Activated T-cell treated with anti-CD3 and anti-CD28 coated beads, Interleukin-2, amount 50 U/mL, for 24 hours (primary cell): ENCODE measurements at regions not wholly inside any gene's neighbourhood (a gene's known extent, or its start where the extent isn't known, plus 50 kb on each side); places are given as distances from the start of the nearest gene placed in this dataset.
"Not testable (repeated sequence)": the region's sequence is repeated elsewhere in the genome, so short reads cannot be mapped to it uniquely, and the experiment has no call there.

Source experiments
- DNase-seq: peaks from one replicate; pipeline ENCODE4 v3.0.0-alpha.2; 2020
- H3K27ac Mint-ChIP-seq: 2 replicates; pipeline ENCODE4 v1.8.0; 2020; ENCODE audit warnings: mild to moderate bottlenecking, mixed read lengths
- H3K27me3 Mint-ChIP-seq: 2 replicates; pipeline ENCODE4 v1.8.0; 2020; ENCODE audit warnings: mixed read lengths
- H3K36me3 Mint-ChIP-seq: 2 replicates; pipeline ENCODE4 v1.8.0; 2020; ENCODE audit warnings: low read depth, mixed read lengths
- H3K4me1 Mint-ChIP-seq: 2 replicates; pipeline ENCODE4 v1.8.0; 2020; ENCODE audit warnings: low read depth, mixed read lengths
- H3K4me3 Mint-ChIP-seq: 2 replicates; pipeline ENCODE4 v1.8.0; 2020; ENCODE audit warnings: mild to moderate bottlenecking, moderate library complexity, mixed read lengths
- H3K9me3 Mint-ChIP-seq: 2 replicates; pipeline ENCODE4 v1.8.0; 2020; ENCODE audit warnings: mixed read lengths

DNA sequence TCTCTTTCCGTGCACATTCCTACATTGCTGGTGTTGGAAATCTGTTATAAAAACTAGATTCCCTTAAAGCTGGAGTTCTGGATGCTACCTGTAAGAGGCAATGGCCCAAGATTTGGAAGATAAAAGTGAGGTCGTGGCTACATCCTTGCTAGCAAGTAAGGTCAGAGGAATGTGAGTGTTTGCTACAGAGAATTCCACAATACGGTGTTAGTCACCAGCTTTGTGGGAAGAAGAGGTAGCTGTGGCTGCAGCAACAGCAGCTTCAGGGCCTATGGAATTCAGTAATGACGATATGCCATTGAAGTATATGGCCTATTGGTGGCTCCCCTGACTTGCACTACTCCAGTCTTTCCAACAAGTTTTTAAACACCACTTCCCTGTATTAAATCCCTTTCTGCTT lies 227.7 kb upstream of the TMEM260 start:
- no peaks in the 10 kb centered on the region for H3K27me3 Mint-ChIP-seq

DNA sequence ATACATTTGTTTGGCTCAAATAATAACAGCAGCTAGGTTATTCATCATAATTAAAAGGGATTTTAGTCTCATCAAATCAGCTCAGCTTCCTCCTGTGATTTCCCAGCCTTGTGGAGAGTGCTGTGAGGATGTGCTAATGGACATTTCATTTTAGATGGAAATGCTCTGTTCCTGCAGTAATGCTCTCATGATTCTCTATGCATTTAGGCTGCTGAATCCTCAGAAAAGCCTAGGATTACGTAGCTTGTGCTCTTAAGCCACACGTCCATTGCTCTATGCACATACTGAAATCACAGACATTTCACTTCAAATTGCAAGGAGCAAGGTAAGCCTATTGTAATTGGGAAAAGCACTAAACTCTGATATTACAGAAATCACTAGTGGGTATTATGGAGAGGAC lies 226.6 kb upstream of the TMEM260 start:
- Mint-ChIP-seq H3K4me1 (no peaks in the 10 kb centered on the region), H3K9me3 (no peaks in the 10 kb centered on the region), H3K27ac (no peak overlapping the region), H3K36me3 (no peaks in the 10 kb centered on the region), H3K4me3 (no peak overlapping the region), H3K27me3 (no peaks in the 10 kb centered on the region)
- DNase-seq: no peak

More for the DNA sequence above, 227.7 kb upstream of the TMEM260 start:
- no peak overlapping the region for H3K4me3 Mint-ChIP-seq
- no peaks in the 10 kb centered on the region for H3K36me3 Mint-ChIP-seq
- H3K9me3 Mint-ChIP-seq: no peaks in the 10 kb centered on the region
- H3K4me1 Mint-ChIP-seq: no peaks in the 10 kb centered on the region
- no peak overlapping the region for H3K27ac Mint-ChIP-seq
- DNase-seq: no peak

DNA sequence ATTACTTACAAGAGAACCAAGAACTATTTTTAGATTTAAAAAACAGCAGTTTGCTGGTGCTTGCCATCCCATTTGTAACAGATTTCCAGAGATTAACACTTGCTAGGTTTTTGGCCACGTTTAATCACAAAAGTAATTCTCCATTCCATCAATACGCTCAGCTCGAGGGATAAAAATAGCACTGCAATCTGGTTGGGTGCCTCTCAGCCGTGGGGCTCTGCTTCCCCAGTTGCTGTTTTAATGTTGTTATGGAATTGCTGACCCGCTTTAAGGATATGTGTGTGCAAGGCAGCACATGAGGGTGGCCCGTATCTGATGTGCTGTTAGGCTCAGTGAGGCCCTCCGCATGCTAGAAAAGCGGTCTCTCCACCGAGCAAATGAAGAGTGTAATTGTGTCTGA lies 222.2 kb upstream of the TMEM260 start:
- Mint-ChIP-seq H3K9me3 (no peaks in the 10 kb centered on the region), H3K27me3 (no peaks in the 10 kb centered on the region), H3K4me3 (no peak overlapping the region), H3K36me3 (no peaks in the 10 kb centered on the region), H3K27ac (no peak overlapping the region), H3K4me1 (peaks cover 10% of the 10 kb centered on the region)
- DNase-seq: no peak

DNA sequence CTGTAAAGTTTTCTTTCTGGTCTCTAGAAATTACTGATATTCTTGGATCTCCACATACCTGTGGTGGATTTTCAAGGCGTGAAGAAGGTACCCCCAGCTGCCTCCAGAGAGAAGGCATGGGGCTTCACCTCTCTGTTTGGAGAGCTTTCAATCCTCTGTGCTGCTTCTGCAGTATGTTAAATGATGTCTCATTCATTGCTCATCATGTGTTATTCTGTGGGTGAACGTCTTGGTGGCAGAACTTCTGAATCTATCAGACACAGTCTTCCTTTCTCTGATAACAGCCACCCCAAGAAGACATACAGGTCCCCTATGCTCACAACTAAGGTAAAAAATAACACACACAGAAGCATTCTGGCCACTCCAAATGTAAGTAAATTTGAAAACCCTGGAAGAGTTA lies 221.3 kb upstream of the TMEM260 start:
- no peaks in the 10 kb centered on the region for H3K27me3 Mint-ChIP-seq
- peaks cover 10% of the 10 kb centered on the region for H3K4me1 Mint-ChIP-seq
- no peak overlapping the region for H3K4me3 Mint-ChIP-seq
- H3K9me3 Mint-ChIP-seq: no peaks in the 10 kb centered on the region
- DNase-seq: no peak
- H3K27ac Mint-ChIP-seq: no peak overlapping the region
- no peaks in the 10 kb centered on the region for H3K36me3 Mint-ChIP-seq

DNA sequence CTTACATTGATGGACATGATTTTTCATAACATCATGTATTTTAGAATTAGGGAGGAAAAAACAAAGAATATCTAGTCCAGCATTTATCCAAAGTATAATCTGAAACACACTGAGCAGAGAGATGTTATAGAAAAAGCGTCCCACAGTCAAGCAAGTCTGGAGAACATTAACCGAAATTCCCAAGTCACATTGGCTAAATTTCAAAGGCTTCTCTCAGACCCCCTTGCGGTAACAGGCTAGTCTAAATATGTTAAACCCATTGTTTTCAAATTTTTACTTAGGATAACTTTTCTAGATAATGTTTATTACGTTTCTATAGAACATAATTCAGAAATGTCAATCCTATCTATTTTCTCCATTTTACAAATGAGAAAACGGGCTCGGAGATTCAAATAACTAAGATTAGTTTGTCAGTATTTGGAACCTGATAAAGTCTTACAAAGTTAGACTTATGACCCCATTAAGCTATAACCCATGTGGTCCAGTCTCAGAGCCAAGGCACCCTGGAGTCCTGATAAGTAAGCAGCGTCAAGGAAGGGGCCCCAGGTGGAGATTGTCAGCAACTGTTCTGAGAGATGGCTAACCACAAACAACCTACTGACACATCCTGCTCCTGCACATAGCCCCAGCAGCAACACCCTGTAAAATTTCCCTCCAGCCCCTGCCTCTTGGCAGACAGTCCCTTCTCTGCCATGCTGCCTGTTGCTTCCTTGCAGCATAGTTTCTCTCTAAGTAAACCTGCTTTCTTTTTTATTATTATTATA lies 220.6 kb upstream of the TMEM260 start:
- no peak for DNase-seq
- Mint-ChIP-seq H3K36me3 (no peaks in the 10 kb centered on the region), H3K4me3 (no peak overlapping the region), H3K27me3 (peaks cover 2% of the 10 kb centered on the region), H3K4me1 (peaks cover 10% of the 10 kb centered on the region), H3K9me3 (no peaks in the 10 kb centered on the region), H3K27ac (no peak overlapping the region)

DNA sequence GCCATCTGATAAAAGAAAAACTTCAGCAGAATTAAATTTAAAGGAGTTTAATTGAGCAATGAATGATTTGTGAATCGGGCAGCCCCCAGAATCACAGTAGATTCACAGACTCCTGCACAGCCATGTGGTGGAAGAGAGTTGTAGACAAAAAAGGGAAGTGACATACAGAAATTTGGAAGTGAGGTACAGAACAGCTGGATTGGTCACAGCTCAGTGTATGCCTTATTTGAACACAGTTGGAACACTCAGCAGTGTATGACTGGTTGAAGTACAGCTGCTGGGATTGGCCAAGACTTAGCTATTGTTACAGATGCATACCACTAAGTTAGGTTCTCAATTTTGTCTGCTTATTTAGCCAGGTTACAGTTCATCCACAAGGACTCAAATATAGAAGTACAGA lies 213.9 kb upstream of the TMEM260 start:
- not testable (repeated sequence) for H3K27ac Mint-ChIP-seq, H3K27me3 Mint-ChIP-seq, H3K36me3 Mint-ChIP-seq, DNase-seq, H3K4me1 Mint-ChIP-seq, H3K4me3 Mint-ChIP-seq, H3K9me3 Mint-ChIP-seq

DNA sequence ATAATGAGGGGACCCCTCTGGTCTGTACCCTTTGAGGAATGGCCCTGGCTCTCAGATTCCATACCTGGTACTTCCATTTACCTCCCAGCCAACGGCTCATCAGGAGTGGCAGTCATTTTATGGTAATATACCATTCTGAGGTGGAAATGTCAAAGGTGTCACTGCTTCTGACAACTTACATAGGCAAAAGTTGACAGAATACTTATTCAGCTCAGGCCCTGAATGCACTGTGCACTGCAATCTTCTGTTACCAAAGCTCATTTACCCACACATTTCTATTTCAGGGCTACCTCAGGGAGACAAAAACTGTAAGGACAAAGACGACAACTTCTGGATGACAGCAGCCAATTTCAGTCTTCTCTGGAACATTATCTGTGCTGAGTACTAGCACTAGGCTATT lies 212.2 kb upstream of the TMEM260 start:
- Mint-ChIP-seq H3K36me3 (peaks cover 1% of the 10 kb centered on the region), H3K9me3 (peaks cover 12% of the 10 kb centered on the region), H3K4me3 (no peak overlapping the region), H3K27ac (no peak overlapping the region), H3K4me1 (no peaks in the 10 kb centered on the region), H3K27me3 (peaks cover 5% of the 10 kb centered on the region)
- DNase-seq: no peak

DNA sequence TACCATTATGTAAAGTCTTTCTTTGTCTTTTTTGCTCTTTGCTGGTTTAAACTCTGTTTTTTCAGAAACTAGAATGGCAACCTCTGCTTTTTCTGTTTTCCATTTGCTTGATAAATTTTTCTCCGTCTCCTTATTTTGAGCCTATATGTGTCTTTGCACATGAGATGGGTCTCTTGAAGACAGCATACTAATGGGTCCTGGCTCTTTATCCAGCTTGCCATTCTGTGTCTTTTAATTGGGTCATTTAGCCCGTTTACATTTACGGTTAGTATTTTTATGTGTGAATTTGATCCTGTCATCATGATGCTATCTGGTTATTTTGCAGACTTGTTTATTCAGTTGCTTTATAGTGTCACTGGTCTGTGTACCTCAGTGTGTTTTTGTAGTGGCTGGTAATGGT lies 207.9 kb upstream of the TMEM260 start:
- Mint-ChIP-seq H3K36me3 (peaks cover 4% of the 10 kb centered on the region), H3K27me3 (peaks cover 2% of the 10 kb centered on the region), H3K27ac (no peak overlapping the region), H3K9me3 (peaks cover 19% of the 10 kb centered on the region), H3K4me3 (no peak overlapping the region), H3K4me1 (no peaks in the 10 kb centered on the region)
- no peak for DNase-seq

DNA sequence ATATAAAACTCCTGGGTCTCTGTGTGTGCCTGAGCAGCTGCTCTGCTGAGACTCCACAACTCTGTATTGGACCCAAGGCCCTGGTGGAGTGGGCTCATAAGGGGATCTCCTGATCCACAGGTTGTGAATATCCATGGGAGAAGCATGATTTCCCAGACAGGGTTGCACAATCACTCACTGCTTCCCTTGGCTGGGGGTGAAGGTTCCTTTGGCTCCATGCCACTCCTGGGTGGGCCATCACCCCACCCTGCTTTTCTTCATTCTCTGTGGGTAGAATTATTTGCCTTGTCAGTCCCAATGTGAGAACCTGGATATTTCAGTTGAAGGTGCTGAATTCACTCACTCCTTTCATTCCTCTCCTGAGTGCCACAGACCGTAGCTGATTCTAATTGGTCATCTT lies 205.2 kb upstream of the TMEM260 start:
- H3K4me3 Mint-ChIP-seq: no peak overlapping the region
- H3K36me3 Mint-ChIP-seq: peaks cover 4% of the 10 kb centered on the region
- H3K9me3 Mint-ChIP-seq: peaks cover 19% of the 10 kb centered on the region
- no peak overlapping the region for H3K27ac Mint-ChIP-seq
- H3K4me1 Mint-ChIP-seq: no peaks in the 10 kb centered on the region
- H3K27me3 Mint-ChIP-seq: peaks cover 2% of the 10 kb centered on the region
- DNase-seq: no peak

DNA sequence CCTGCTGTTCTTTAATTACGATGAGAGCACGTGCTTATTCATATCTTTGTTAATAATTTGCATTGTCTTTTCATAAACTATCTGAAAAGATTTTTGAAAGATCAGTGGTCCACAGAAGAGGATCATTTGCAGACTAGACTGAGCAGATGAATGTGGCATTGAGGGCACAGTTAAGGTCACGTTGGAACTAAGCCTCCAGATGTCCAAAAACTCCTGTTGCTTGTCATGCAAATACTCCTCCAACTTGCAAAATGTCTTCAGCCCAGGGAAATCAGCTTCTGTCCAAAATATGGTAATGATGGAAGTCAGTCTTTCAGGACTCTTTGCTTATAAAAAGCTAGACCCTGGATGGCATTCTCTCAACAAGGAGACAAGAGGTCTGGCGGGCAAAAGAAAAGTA lies 201.6 kb upstream of the TMEM260 start:
- Mint-ChIP-seq H3K4me1 (no peaks in the 10 kb centered on the region), H3K9me3 (peaks cover 3% of the 10 kb centered on the region), H3K36me3 (no peaks in the 10 kb centered on the region), H3K27ac (no peak overlapping the region), H3K27me3 (peaks cover 2% of the 10 kb centered on the region), H3K4me3 (no peak overlapping the region)
- no peak for DNase-seq

DNA sequence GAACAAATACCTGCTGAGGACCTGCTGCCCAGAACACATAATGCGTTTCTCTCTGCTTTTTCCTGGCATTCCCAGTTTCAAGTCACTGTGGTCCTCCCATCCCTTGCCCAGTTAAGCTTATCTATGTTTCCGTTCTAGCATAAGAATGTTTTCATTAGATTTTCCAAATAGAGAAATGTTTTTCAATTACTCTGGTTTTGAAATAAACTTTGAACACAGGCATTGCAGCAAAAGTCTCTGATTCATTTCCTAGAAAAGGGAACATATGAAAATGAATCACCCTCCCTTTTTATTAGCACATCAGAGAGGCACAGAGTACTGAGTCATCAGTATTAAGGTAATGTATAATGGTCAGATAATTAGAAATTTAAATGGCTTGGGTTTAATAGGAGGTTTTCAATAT lies 201.1 kb upstream of the TMEM260 start:
- H3K4me1 Mint-ChIP-seq: no peaks in the 10 kb centered on the region
- peaks cover 2% of the 10 kb centered on the region for H3K9me3 Mint-ChIP-seq
- H3K36me3 Mint-ChIP-seq: no peaks in the 10 kb centered on the region
- H3K4me3 Mint-ChIP-seq: no peak overlapping the region
- peaks cover 2% of the 10 kb centered on the region for H3K27me3 Mint-ChIP-seq
- no peak overlapping the region for H3K27ac Mint-ChIP-seq
- no peak for DNase-seq

DNA sequence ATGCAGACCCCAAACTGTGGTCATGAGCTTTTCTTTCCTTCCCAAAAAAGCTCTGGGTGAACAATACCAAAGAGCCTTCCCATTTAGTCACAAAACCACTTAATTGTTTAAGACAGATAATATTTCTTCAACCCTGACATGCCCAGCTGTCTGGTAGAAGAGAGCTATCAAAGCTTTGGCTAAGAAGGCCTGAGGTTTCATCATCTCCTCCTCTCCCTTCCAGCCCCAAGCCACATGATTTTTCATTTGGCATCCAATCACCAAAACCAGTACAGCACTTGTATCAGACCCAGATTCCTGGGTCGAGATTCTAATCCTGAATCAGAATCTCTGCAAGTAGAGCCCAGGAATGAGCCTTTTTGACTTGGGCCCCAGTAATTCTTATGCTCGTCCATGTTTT lies 199.6 kb upstream of the TMEM260 start:
- Mint-ChIP-seq H3K4me1 (no peaks in the 10 kb centered on the region), H3K4me3 (no peak overlapping the region), H3K27ac (no peak overlapping the region), H3K36me3 (no peaks in the 10 kb centered on the region), H3K9me3 (peaks cover 7% of the 10 kb centered on the region), H3K27me3 (no peaks in the 10 kb centered on the region)
- no peak for DNase-seq

DNA sequence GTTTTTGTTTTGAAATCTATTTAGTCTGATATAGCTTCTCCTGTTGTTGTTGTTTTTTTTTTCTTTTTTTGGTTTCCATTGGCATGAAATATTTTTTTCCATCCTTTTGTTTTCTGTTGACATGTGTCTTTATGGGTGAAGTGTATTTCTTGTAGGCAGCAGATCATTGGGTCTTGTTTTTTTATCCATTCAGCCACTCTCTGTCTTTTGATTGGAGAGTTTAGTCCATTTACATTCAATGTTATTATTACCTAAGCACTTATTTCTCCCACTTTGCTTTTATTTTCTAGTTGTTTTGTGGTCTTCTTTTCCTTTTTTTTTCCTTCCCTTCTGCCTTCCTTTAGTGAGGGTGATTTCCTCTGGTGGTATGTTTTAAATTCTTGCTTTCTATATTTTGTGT lies 193.6 kb upstream of the TMEM260 start:
- H3K4me1 Mint-ChIP-seq: no peaks in the 10 kb centered on the region
- peaks cover 6% of the 10 kb centered on the region for H3K27me3 Mint-ChIP-seq
- H3K4me3 Mint-ChIP-seq: no peak overlapping the region

DNA sequence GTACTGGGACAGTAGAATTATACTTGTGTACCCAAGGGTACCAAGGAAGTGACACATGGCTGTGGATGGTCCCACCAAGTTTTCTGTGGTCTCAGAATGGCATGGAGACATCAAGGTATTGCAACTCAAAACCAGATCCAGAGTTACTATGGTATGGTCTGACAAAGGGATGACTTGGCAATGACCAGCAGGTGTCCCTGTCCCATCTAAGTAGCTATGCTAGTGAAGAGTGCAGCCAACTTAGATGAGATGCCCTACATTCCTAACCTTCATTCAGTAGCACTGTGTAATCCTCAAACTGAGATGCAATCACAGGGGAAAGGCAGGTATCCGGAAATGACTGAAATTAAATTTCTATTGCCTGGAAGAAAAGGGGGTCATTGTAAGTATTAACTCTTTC lies 188.7 kb upstream of the TMEM260 start:
- H3K36me3 Mint-ChIP-seq: no peaks in the 10 kb centered on the region
- DNase-seq: no peak
- peaks cover 6% of the 10 kb centered on the region for H3K27me3 Mint-ChIP-seq
- no peak overlapping the region for H3K4me3 Mint-ChIP-seq
- no peak overlapping the region for H3K27ac Mint-ChIP-seq
- H3K9me3 Mint-ChIP-seq: peaks cover 11% of the 10 kb centered on the region
- H3K4me1 Mint-ChIP-seq: no peaks in the 10 kb centered on the region

More for the DNA sequence above, 193.6 kb upstream of the TMEM260 start:
- Mint-ChIP-seq H3K27ac (no peak overlapping the region), H3K36me3 (no peaks in the 10 kb centered on the region), H3K9me3 (peaks cover 22% of the 10 kb centered on the region)
- DNase-seq: no peak

DNA sequence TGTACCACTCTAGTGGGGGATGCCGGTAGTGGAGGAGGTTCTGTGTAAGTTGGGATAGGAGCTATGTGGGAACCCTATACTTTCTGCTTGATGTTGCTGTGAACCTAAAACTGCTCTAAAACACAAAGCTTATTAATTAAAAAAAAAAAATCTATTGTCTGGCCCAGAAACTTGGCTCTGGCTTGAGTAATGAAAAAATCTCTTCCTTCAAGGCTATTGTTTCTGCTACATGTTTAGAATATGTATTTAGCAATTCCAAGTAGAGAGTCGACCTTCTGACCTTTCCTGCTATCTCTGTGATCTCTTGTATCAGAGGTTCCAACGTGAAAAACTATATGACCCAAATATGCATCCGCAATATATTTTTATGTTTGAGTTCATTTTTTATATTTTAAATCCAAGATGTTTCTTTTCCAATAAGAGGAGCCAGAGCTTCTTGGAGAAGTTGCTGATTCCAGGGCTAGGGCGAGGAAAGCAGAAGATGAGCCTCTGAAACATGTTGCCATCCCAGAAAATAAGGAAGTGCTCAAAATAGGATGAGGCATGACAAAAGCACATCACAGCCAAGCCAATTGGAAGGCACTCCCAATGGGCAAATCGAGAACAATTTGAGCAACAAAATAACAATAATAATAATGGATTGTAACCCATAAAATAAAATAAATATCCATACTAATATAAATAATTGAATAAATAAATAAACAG lies 184.6 kb upstream of the TMEM260 start:
- Mint-ChIP-seq H3K9me3 (no peaks in the 10 kb centered on the region), H3K27ac (no peak overlapping the region), H3K4me1 (no peaks in the 10 kb centered on the region), H3K27me3 (no peaks in the 10 kb centered on the region), H3K4me3 (no peak overlapping the region), H3K36me3 (no peaks in the 10 kb centered on the region)
- DNase-seq: no peak
